HG02678 (cell line): ENCODE measurements at regions not wholly inside any gene's neighbourhood (a gene's known extent, or its start where the extent isn't known, plus 50 kb on each side); places are given as distances from the start of the nearest gene placed in this dataset.

ENCODE experiments used
- ATAC-seq: cut with Tn5 transposase; IDR thresholded peaks from one replicate; pipeline ENCODE4 v1.9.1; 2021; ENCODE audit warnings: mild to moderate bottlenecking, moderate library complexity; ENCODE audit not compliant: unreplicated experiment

DNA sequence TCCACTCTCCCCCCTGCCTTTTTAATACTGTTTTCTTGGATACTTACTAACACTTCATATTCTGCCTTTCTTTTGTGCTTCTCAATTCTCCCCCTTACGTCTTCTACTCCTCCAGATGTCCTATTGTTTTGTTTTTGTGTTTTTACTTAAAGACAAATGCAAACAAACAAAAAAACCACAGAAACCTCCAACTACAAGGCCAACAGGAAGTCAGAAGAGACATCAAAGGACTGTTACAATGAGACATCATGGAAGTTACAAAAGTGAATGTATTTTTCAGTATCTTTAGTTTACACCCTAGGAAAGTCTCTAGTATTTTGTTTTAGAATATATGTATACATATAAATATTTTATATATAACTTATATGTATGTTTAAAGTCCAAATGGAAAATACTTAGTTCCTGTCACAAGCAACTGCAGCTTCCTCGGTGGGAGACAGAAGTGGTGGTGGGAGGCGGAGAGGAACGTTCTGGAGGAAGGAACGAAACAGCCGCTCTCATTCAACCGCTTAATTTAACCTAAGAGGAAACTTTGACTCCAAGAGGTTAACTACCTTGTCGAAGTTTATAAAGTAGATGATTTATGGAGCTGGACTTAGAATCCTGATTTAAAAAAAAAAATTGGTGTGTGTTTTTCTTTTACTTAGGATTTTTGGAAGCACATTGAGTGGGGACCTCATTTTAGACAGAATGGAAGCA lies 168.9 kb upstream of the PDE10A start:
- no peak for ATAC-seq

DNA sequence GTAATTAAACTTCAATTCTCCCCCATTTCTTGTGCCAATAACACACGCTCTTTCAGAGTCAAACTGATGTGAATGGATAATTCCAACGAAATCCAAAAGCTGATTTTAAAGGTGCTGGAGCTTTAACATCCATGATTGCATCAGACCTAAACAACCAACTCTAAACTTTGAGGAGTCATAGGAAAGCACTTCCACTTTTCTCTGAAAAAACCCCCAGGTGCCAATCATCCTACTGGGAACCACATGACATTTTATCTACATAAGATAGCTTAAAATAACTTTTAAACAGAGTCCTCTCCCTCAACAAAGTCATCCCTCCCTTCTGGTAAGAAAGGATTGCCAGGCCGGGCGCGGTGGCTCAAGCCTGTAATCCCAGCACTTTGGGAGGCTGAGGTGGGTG lies 167.7 kb upstream of the PDE10A start:
- ATAC-seq: no peak

DNA sequence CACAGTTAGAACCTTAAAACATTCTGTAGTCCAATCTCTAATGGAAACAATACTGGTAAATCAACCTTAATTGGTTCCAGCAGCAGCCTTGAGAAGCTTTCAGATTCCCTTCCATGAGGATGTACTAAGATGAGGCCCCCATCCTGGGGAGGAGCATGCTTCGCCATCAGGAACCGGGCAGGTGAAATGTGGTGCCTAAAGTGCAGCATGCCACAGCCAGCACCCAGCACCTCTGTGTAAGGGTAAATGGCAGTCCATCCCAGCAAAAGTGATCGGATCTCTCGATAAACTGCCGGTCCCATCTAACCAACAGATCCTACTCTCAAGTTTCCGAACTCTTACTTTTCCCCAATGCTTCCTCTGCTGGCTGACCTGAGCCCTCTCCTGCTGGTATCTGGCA lies 166.3 kb upstream of the PDE10A start:
- no peak for ATAC-seq

GRCh38 chr6:165827190-165827518 lies 164.1 kb upstream of the PDE10A start:
- no peak for ATAC-seq

GRCh38 chr6:165826487-165827189 lies 163.6 kb upstream of the PDE10A start:
- no peak for ATAC-seq

DNA sequence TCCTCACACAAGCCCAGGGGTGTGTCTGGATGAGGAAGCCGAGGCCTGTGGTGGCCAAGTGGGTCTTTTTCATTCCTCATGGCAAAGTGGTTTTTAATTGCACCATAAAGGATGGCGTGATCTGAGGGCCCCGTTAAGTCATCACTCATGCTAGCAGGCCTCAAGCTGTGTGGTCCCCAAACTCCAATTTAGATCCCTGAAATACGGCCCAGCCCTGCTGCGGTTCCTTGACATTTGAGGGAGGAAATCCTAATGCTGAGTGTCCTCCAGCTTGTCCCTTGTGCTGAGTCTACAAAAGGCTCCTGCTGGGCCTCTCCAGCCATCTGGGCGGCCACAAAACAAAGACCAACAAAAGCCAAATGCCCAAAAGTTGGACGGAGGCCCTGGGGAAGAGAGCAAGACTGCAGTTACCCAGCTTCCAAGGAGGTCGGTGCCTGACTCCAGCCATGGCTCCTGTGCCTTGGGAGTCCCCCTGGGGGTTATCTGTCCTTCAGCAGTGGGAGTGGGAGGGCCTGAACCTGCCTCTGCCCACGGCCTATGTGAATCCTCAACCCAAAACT lies 162.3 kb upstream of the PDE10A start:
- ATAC-seq: no peak

GRCh38 chr6:165823609-165824326 lies 160.7 kb upstream of the PDE10A start:
- ATAC-seq: no peak

DNA sequence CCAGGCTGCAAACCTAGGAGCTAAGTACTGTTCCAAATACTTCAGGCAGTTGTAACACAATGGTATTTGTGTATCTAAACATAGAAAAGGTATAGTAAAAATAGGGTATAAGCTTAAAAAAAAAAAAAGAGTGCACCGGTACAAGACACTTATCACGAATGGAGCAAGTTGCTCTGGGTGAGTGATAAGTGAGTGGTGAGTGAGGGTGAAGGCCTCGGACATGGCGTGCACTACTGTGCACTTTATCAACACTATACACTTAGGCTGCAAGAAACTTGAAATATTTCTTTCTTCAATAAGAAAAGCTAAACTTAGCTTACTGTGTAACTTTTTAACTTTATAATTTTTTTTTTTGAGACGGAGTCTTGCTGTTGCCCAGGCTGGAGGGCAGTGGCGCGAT lies 159.5 kb upstream of the PDE10A start:
- no peak for ATAC-seq

- no peak for ATAC-seq
Observed at GRCh38 chr6:165821754-165822153, 158.7 kb upstream of the PDE10A start.

DNA sequence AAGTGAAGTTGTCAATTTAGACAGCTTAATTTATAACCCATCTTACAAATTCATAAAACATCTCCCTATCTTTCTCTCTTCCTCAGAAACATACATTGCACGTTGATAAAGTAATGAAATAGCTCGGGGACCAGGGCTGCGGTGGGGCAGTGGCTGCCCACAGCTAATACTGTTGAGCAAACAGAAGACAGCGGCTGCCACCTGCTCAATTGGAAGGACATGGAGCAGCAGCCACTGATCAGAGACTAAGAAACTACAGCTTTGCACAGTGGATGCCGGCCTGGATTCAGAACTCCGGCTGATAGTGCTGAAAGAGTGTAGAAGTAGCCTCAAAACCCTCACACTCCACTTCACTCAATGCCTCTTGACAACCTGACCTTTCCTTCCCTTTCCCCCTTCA lies 157.9 kb upstream of the PDE10A start:
- ATAC-seq: no peak

- no peak for ATAC-seq
Observed at GRCh38 chr6:165820407-165820806, 157.4 kb upstream of the PDE10A start.

GRCh38 chr6:165819394-165819793 lies 156.4 kb upstream of the PDE10A start:
- no peak for ATAC-seq

DNA sequence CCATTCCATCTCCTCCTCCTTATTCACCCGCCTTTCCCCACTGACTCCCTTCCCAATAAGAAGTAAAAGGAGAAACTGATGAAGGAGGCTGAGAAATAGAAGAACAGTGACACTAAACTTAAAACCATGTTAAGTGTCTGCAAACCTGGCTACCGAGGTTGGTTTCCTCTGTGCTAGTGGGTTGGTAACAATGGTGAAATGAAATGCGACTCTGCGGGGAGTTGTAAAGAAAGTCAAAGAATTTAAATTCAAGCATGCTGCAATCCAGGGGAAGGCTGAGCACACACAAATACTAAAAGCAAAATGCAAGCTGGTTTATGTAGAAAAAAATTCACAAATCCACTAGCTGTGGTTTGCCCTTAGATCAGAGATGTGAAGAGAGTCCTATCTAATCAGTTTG lies 155.2 kb upstream of the PDE10A start:
- no peak for ATAC-seq

DNA sequence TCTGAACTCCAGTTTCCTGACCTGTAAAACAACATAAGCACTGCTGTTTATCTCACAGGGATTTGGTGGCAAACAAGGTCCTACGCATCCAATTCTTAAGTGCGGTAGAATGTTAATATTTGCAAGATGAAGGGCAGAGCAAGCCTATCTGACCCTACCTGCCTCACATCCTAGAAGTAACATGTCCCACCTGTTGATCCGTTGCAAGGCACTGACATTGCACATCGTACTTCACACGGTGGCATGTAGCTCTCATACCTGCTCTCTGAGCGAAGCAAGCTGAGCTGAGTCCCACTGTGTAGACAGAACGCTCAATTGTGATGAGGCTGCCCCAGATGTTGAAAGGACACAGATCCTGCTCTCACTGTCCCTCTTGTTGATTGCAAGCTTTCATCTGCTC lies 154.7 kb upstream of the PDE10A start:
- no peak for ATAC-seq

DNA sequence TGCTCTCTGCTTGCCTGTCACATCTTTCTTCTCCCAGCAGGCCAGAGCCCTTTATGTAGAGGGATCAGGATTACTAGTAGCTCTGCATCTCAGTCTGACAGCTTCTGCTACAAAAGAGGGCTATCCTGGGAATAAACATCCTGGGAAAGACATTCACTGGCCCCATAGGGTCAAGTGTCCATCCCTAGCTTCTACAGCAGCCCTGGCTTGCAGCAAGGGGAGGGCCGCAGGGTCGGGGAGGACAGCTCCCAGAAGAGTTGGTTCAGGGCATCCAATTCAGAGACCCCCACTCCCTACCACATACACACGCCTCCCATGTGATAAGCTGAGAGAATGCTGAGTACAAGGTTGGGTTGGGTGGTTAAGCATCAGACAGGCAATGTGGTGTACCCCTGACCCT lies 154.1 kb upstream of the PDE10A start:
- no peak for ATAC-seq

DNA sequence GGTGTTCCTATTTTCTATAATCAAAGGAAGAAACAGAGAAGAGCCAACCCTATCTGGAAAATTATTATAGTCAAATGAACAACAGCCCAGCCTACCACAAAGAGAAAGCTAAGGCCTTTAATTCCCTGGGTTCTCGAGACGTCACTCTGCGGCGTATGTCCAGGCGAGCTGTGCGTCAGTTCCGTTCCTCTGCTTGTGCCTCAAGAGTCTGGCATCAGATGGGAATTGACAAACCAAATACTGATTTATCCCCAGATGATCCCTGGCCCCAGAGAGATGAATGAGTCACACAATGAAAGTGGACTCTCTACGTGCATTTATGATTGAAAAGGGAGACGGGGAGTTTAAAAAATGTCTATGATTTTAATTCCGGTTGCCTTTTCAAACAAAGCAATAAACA lies 151.6 kb upstream of the PDE10A start:
- ATAC-seq: no peak

DNA sequence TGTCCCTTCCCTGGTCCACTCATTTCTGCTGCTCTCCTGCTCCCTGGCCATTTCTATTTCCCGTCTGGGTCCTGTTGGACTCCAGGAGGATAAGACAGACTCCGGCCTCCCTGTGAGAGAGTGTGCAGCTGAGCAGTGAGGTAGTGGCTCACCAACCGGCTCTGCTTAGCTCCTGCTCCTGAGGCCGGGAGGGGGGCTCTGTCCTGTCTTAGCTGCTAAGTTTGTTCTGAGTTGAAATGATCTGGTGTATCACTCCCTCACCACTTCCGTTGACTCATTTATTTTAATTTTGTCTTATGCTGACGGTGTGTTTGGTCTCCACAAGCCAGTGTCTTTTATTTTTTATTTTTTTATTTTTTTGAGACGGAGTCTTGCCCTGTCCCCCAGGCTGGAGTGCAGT lies 148.5 kb upstream of the PDE10A start:
- ATAC-seq: no peak

DNA sequence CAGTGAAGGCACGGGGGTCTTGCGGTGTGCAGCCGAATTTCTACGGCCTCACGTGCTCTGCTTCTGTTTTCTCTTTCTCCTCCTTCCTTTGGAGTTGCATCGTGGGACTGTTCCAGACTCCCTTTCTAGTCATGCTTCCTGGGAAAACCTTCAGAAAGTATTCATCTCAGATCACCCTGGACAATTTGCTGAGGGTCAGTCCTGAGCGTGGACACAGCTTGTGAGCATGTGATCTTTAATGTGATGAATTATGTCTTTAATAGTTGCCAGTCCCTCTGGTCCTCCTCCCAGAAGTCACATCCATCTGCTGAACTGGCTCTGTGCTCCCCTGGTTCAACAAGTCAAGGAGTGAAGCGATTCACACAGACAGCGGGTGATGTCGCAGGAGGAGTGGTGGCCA lies 145.0 kb upstream of the PDE10A start:
- ATAC-seq: no peak

- no peak for ATAC-seq
Observed at GRCh38 chr6:165807249-165807960, 144.4 kb upstream of the PDE10A start.

DNA sequence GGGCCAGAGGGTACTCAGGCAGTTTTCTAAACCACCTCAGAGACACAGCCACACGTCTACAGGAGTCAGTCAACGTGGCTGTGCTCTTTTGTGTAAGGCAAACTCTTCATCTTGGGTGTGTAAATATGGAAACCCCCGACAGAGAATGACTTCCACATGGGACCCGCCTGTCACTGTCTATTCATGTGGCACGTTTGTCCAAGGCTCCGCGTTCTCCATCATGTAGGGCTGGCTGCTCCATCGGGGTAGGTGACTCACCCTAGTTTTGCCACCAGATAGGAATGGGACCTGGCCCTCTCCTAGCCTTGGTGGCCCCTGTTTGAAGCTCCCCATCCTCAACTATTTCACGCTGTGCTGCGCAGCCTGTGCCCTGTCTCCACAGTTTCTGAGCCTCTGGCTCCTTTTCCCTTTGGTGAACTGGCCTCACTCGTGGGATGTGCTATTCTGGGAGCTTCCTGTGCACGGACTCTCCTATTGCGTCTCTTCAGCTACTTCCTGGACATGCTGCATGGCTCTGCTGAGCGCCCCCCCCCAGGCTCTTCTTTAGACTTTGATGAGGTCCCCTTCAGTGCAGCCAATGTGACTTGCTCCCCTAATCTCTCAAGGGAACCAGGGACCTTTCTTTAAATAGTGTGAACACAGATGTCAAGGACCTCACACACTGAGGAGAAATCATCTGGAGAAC lies 143.2 kb upstream of the PDE10A start:
- no peak for ATAC-seq

DNA sequence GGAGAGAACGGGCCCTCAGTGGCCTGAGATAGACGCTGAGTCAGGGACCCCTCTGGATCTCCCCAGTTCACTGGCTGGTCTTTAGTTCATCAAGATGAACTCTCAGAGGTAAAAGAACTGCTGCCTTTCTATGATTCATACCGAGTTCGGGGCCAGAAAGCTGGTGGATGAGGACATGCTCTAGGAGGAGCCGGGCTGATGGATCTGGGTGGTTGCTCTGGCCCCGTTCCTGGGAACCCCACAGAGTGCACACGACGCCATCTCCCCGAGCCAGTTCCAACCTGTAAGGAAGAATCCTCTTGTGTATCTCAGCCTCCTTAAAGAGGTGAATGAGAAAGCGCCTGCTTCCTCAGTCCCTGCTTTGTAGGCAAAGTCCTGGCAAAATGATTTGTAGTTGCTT lies 142.6 kb upstream of the PDE10A start:
- no peak for ATAC-seq
